ENCODE measurements at regions not wholly inside any gene's neighbourhood (a gene's known extent, or its start where the extent isn't known, plus 50 kb on each side); places are given as distances from the start of the nearest gene placed in this dataset.

DNA sequence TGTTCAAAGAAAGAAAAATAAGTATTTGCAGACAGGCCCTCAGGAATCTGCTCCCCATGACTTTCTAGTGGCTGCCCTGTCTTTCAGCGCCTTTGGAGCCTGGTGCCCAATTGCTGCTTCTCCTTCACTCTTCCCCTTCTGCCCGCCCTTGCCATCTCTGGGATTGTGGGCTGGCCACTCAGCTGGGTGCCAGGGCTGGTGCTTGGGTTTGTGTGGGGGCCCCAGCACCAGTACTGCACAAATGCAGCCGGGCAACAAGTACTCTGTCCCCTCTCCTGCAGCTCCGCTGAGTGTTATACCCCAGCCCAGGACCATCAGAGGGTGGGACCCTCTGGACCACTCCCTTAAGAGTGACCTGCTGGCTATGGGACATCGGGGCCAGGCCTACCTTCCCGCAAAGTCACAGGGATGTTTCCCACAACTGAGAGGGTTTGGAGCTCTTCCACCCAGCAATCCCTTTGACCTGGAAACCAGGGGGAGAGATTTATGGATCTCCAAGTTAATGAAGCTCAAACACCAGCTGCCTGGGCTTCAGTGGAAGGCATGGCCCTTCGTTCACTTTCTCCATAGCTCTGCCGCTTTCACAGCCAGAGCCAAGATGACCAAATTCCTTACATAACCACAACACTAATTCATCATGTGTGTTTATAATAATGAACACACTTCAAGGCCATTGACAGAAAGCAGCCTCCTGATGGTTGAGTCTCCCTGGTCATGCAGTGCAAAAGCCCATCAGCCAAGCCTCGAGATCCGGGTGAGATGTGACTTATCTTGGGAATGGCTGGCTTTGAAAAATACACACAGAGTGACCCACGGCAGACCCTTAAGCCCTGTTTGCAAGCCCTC, 313.9 kb upstream of the ZNF32 start:
- TF ChIP-seq CTCF (IDR thresholded peaks at IDR 0.05): no peak
- TF ChIP-seq POLR2A (IDR thresholded peaks at IDR 0.05): no peak
- no peak for TF ChIP-seq POLR2AphosphoS5 (IDR thresholded peaks at IDR 0.05)
- TF ChIP-seq EP300 (IDR thresholded peaks at IDR 0.05): no peak
